ENCODE measurements at regions not wholly inside any gene's neighbourhood (a gene's known extent, or its start where the extent isn't known, plus 50 kb on each side); places are given as distances from the start of the nearest gene placed in this dataset.

DNA sequence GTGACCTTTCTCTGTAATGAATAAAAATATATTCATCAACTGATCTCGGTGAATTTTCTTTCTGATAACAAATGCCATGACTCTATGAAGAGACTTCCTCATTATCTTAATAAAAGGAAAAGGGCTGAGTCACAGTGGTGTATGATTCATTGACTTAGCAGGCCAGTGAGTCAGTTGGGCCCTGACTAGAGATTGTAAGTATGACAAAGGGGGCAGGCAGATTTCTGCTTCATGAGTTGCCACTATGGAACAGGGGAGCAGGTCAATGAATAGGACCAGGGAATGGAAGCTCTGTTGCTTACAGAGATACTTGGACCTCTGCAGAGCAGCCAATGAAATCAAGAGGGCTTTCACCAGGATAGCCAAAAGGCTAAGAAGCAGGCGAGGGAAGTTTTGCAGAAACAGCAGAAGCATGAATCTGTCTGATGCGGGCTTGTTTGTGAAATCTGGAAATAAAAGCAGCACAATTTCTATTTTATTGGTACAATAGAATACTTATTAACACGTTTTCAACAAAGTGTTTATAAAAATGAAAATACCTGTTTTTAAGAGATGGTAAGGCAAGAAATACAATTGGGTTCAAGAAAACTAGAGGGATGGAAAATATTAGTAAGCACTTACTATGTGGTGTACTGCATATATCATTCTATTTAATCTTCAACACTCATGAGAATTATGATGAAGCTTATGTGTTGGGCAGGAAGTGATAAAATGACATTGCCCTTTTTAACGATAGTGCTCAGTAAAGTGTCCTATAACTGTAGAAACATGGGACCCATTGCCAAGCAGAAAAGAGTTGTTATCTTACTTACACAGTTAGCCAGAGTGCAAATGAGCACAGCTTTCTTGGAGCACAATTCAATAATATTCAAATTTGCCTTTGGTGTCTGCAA lies 169.8 kb upstream of the MYRIP start:
- TF ChIP-seq, protein P1, sequence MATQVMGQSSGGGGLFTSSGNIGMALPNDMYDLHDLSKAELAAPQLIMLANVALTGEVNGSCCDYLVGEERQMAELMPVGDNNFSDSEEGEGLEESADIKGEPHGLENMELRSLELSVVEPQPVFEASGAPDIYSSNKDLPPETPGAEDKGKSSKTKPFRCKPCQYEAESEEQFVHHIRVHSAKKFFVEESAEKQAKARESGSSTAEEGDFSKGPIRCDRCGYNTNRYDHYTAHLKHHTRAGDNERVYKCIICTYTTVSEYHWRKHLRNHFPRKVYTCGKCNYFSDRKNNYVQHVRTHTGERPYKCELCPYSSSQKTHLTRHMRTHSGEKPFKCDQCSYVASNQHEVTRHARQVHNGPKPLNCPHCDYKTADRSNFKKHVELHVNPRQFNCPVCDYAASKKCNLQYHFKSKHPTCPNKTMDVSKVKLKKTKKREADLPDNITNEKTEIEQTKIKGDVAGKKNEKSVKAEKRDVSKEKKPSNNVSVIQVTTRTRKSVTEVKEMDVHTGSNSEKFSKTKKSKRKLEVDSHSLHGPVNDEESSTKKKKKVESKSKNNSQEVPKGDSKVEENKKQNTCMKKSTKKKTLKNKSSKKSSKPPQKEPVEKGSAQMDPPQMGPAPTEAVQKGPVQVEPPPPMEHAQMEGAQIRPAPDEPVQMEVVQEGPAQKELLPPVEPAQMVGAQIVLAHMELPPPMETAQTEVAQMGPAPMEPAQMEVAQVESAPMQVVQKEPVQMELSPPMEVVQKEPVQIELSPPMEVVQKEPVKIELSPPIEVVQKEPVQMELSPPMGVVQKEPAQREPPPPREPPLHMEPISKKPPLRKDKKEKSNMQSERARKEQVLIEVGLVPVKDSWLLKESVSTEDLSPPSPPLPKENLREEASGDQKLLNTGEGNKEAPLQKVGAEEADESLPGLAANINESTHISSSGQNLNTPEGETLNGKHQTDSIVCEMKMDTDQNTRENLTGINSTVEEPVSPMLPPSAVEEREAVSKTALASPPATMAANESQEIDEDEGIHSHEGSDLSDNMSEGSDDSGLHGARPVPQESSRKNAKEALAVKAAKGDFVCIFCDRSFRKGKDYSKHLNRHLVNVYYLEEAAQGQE (IDR thresholded peaks at IDR 0.05; ENCODE audit: low read depth), result no peak
- TF ChIP-seq ZFX (IDR thresholded peaks at IDR 0.05), result no peak
- TF ChIP-seq, protein P2, sequence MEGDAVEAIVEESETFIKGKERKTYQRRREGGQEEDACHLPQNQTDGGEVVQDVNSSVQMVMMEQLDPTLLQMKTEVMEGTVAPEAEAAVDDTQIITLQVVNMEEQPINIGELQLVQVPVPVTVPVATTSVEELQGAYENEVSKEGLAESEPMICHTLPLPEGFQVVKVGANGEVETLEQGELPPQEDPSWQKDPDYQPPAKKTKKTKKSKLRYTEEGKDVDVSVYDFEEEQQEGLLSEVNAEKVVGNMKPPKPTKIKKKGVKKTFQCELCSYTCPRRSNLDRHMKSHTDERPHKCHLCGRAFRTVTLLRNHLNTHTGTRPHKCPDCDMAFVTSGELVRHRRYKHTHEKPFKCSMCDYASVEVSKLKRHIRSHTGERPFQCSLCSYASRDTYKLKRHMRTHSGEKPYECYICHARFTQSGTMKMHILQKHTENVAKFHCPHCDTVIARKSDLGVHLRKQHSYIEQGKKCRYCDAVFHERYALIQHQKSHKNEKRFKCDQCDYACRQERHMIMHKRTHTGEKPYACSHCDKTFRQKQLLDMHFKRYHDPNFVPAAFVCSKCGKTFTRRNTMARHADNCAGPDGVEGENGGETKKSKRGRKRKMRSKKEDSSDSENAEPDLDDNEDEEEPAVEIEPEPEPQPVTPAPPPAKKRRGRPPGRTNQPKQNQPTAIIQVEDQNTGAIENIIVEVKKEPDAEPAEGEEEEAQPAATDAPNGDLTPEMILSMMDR (IDR thresholded peaks at IDR 0.05 in 2 of 3, conservative IDR thresholded peaks at IDR 0.05 in 1 of 3; ENCODE audit: borderline replicate concordance in 1 of 3, insufficient read depth in 1 of 3, low read depth in 2 of 3, low read length in 2 of 3), result no peak
- peak; percentile 35; the same call in 1 of the 2 replicates for TF ChIP-seq ELF1 (IDR thresholded peaks at IDR 0.05; ENCODE audit: borderline replicate concordance, low read depth)
- TF ChIP-seq ZNF274 (IDR thresholded peaks at IDR 0.05; ENCODE audit: low read depth, low read length), result no peak
- no peak for TF ChIP-seq EZH2 (IDR thresholded peaks at IDR 0.05)

All from HCT116 (cell line).